ENCODE measurements at regions not wholly inside any gene's neighbourhood (a gene's known extent, or its start where the extent isn't known, plus 50 kb on each side); places are given as distances from the start of the nearest gene placed in this dataset.

GRCh38 chr3:76321614-76322013 is 536.3 kb upstream of the ZNF717 start:
- Histone ChIP-seq H3K27ac (no peak overlapping the region), H3K4me3 (no peak overlapping the region), H3K9me3 (no peaks in the 10 kb centered on the region), H3K4me1 (no peaks in the 10 kb centered on the region), H3K36me3 (no peaks in the 10 kb centered on the region), H3K27me3 (no peaks in the 10 kb centered on the region)
- no peak for TF ChIP-seq CTCF (IDR thresholded peaks at IDR 0.05)
- DNase-seq (ENCODE audit: low spot score): no peak

GRCh38 chr3:76324101-76324500 is 538.8 kb upstream of the ZNF717 start:
- Histone ChIP-seq H3K4me3 (no peak overlapping the region), H3K4me1 (no peaks in the 10 kb centered on the region), H3K27me3 (no peaks in the 10 kb centered on the region), H3K36me3 (no peaks in the 10 kb centered on the region), H3K9me3 (no peaks in the 10 kb centered on the region), H3K27ac (no peak overlapping the region)
- DNase-seq (ENCODE audit: low spot score): no peak
- TF ChIP-seq CTCF (IDR thresholded peaks at IDR 0.05): no peak

GRCh38 chr3:76345878-76346277 is 560.5 kb upstream of the ZNF717 start:
- Histone ChIP-seq H3K4me1 (no peaks in the 10 kb centered on the region), H3K27ac (no peak overlapping the region), H3K36me3 (no peaks in the 10 kb centered on the region), H3K4me3 (no peak overlapping the region), H3K9me3 (no peaks in the 10 kb centered on the region), H3K27me3 (no peaks in the 10 kb centered on the region)
- no peak for DNase-seq (ENCODE audit: low spot score)
- TF ChIP-seq CTCF (IDR thresholded peaks at IDR 0.05): no peak

- H3K4me3 ChIP-seq: no peak overlapping the region
- H3K27me3 ChIP-seq: no peaks in the 10 kb centered on the region
- H3K4me1 ChIP-seq: no peaks in the 10 kb centered on the region
- no peaks in the 10 kb centered on the region for H3K36me3 ChIP-seq
- H3K27ac ChIP-seq: no peak overlapping the region
- no peak for DNase-seq (ENCODE audit: low spot score)
- no peak for TF ChIP-seq CTCF (IDR thresholded peaks at IDR 0.05)
- H3K9me3 ChIP-seq: no peaks in the 10 kb centered on the region
These were observed 561.3 kb upstream of the ZNF717 start for GRCh38 chr3:76346690-76347089.

- Histone ChIP-seq H3K4me1 (no peaks in the 10 kb centered on the region), H3K9me3 (no peaks in the 10 kb centered on the region), H3K27ac (no peak overlapping the region), H3K36me3 (no peaks in the 10 kb centered on the region), H3K4me3 (no peak overlapping the region), H3K27me3 (no peaks in the 10 kb centered on the region)
- no peak for DNase-seq (ENCODE audit: low spot score)
- TF ChIP-seq CTCF (IDR thresholded peaks at IDR 0.05): no peak
These were observed 564.5 kb upstream of the ZNF717 start for GRCh38 chr3:76349715-76350480.

- Histone ChIP-seq H3K27me3 (no peaks in the 10 kb centered on the region), H3K27ac (no peak overlapping the region), H3K4me1 (no peaks in the 10 kb centered on the region), H3K9me3 (no peaks in the 10 kb centered on the region), H3K36me3 (no peaks in the 10 kb centered on the region), H3K4me3 (no peak overlapping the region)
- DNase-seq (ENCODE audit: low spot score): no peak
- no peak for TF ChIP-seq CTCF (IDR thresholded peaks at IDR 0.05)
These were observed 566.7 kb upstream of the ZNF717 start for GRCh38 chr3:76352051-76352450.
